ENCODE measurements at regions not wholly inside any gene's neighbourhood (a gene's known extent, or its start where the extent isn't known, plus 50 kb on each side); places are given as distances from the start of the nearest gene placed in this dataset.

DNA sequence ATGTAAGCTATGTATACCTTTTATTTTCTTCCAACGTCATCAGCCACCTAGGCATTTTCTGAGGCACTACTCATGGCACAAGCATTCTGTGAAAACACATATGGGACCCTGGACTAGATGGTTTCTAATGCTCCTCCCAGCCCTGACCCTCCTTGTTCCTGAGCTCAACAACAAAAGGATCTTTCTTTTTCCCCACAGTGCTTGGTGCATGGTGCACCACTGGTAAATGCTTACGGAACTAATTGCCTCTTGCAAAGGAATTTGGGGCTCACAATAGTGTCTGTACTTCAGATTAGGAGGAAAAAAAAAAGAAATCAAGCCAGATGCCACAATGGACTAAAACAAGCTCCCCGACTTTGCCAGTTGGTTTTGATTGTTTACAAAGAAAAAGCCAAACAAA is 390.5 kb downstream of the PLPP3 start:
- no peaks in the 10 kb centered on the region for H3K27me3 ChIP-seq
- H3K9me3 ChIP-seq = no peaks in the 10 kb centered on the region
- H3K36me3 ChIP-seq (ENCODE audit: low read depth, missing control alignments) = no peaks in the 10 kb centered on the region
- TF ChIP-seq, protein P1, sequence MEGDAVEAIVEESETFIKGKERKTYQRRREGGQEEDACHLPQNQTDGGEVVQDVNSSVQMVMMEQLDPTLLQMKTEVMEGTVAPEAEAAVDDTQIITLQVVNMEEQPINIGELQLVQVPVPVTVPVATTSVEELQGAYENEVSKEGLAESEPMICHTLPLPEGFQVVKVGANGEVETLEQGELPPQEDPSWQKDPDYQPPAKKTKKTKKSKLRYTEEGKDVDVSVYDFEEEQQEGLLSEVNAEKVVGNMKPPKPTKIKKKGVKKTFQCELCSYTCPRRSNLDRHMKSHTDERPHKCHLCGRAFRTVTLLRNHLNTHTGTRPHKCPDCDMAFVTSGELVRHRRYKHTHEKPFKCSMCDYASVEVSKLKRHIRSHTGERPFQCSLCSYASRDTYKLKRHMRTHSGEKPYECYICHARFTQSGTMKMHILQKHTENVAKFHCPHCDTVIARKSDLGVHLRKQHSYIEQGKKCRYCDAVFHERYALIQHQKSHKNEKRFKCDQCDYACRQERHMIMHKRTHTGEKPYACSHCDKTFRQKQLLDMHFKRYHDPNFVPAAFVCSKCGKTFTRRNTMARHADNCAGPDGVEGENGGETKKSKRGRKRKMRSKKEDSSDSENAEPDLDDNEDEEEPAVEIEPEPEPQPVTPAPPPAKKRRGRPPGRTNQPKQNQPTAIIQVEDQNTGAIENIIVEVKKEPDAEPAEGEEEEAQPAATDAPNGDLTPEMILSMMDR (IDR thresholded peaks at IDR 0.05) = no peak
- no peak for TF ChIP-seq POLR2A (IDR thresholded peaks at IDR 0.05)
- no peak for DNase-seq
- H3K4me3 ChIP-seq = no peak overlapping the region
- no peak overlapping the region for H3K27ac ChIP-seq
- H3K4me1 ChIP-seq = no peaks in the 10 kb centered on the region
- intact Hi-C loops (cut with DNase I; ENCODE audit: low total_unique reads) = no loop called here
- WGBS, 2 donors = 78 to 82% methylated on average over 3 of the region's 3 CpGs

DNA sequence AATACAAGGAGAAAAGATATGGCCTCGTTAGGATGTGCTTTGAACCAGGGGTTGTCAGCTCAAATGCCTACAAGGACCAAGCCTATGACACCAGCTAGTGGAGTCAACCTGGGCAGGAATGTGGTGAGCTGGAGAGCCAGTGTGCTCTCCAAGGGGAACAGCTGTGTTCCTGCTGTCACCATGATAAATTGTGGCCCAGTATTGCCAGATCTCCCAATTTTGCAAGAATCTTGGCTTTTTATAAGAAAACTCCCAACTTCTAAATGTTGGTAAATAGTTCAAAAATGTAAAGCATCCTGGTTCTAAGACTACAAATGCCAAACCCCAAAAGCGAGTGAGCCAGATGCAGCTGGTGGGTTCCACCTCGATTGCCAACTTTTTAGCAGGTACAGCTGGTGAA is 391.1 kb downstream of the PLPP3 start:
- Histone ChIP-seq H3K27ac (no peak overlapping the region), H3K4me3 (no peak overlapping the region), H3K4me1 (no peaks in the 10 kb centered on the region), H3K9me3 (no peaks in the 10 kb centered on the region), H3K27me3 (no peaks in the 10 kb centered on the region), H3K36me3 (ENCODE audit: low read depth, missing control alignments) (no peaks in the 10 kb centered on the region)
- TF ChIP-seq, protein P1 (IDR thresholded peaks at IDR 0.05) = no peak
- no peak for TF ChIP-seq POLR2A (IDR thresholded peaks at IDR 0.05)
- intact Hi-C loops (cut with DNase I; ENCODE audit: low total_unique reads) = no loop called here
- no peak for DNase-seq
- 95 to 96% methylated on average over 3 of the region's 3 CpGs for WGBS, 2 donors

DNA sequence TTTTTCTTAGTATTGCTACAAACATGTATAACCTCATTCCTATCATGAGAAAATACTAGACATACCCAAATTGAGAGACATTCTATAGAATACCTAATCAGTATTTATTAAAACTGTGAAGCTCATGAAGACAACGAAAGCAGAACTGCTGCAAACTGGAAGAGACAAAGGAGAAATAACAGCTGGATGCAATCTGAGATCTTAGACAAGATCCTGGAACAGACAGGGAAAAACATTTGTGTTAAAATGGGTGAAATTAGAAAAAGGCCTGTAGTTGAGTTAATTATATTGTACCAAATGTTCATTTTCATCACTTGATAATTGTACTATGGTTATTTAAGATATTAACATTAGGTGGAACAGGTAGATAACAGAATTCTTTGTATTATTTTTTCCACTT is 392.0 kb downstream of the PLPP3 start:
- no peak overlapping the region for H3K4me3 ChIP-seq
- WGBS, 2 donors = 68 to 71% methylated on average over 1 of the region's 1 CpG
- H3K27ac ChIP-seq = no peak overlapping the region
- no peak for DNase-seq
- H3K4me1 ChIP-seq = no peaks in the 10 kb centered on the region
- no peaks in the 10 kb centered on the region for H3K27me3 ChIP-seq
- H3K36me3 ChIP-seq (ENCODE audit: low read depth, missing control alignments) = no peaks in the 10 kb centered on the region
- H3K9me3 ChIP-seq = no peaks in the 10 kb centered on the region
- intact Hi-C loops (cut with DNase I; ENCODE audit: low total_unique reads) = no loop called here
- TF ChIP-seq POLR2A (IDR thresholded peaks at IDR 0.05) = no peak
- TF ChIP-seq, protein P1 (IDR thresholded peaks at IDR 0.05) = no peak

DNA sequence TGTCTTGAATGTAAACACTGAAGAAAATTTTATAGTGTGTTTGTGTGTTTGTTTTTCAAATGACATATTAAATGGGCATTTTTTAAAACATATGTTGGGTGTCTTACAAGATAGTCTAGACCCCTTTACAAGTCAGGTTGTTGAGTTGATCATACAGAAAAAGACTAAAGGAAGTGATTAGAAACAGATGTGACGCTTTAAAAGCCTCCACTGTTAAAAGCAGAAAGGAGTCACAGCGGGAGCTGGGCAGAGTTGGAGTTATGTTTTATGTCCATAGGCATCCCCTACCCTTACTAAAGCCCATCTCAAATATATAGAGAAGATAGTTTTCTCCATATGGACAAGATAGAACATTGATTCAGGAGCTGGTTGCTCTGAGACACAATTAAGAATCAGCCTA is 393.9 kb downstream of the PLPP3 start:
- DNase-seq = no peak
- no peak for TF ChIP-seq POLR2A (IDR thresholded peaks at IDR 0.05)
- TF ChIP-seq, protein P1 (IDR thresholded peaks at IDR 0.05) = no peak
- Histone ChIP-seq H3K27ac (no peak overlapping the region), H3K4me1 (no peaks in the 10 kb centered on the region), H3K9me3 (no peaks in the 10 kb centered on the region), H3K4me3 (no peak overlapping the region), H3K36me3 (ENCODE audit: low read depth, missing control alignments) (no peaks in the 10 kb centered on the region), H3K27me3 (no peaks in the 10 kb centered on the region)
- intact Hi-C loops (cut with DNase I; ENCODE audit: low total_unique reads) = no loop called here
- 97 to 98% methylated on average over 2 of the region's 2 CpGs for WGBS, 2 donors

DNA sequence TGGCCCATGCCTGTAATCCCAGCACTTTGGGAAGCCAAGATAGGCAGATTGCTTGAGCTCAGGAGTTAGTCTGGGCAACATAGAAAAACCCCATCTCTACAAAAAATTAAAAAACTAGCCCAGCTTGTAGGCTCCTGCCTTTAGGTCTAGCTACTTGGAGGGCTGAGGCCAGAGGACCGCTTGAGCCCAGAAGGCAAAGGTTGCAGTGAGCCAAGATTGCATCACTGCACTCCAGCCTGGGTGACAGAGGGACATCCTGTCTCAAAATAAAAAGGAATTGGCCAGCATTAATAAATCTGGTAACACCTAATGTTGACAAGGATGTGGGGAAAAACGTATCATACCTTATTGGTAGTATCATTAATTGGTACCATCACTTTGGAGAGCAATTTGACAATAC is 396.2 kb downstream of the PLPP3 start:
- no peak overlapping the region for H3K27ac ChIP-seq
- H3K9me3 ChIP-seq = no peaks in the 10 kb centered on the region
- TF ChIP-seq POLR2A (IDR thresholded peaks at IDR 0.05) = no peak
- TF ChIP-seq, protein P1 (IDR thresholded peaks at IDR 0.05) = no peak
- WGBS, 2 donors = 94 to 95% methylated on average over 2 of the region's 2 CpGs
- no peak for DNase-seq
- H3K36me3 ChIP-seq (ENCODE audit: low read depth, missing control alignments) = no peaks in the 10 kb centered on the region
- intact Hi-C loops (cut with DNase I; ENCODE audit: low total_unique reads) = no loop called here
- no peak overlapping the region for H3K4me3 ChIP-seq
- H3K4me1 ChIP-seq = no peaks in the 10 kb centered on the region
- H3K27me3 ChIP-seq = no peaks in the 10 kb centered on the region

Measured in testis (tissue), 2 donors.